ENCODE measurements at regions not wholly inside any gene's neighbourhood (a gene's known extent, or its start where the extent isn't known, plus 50 kb on each side); places are given as distances from the start of the nearest gene placed in this dataset.

DNA sequence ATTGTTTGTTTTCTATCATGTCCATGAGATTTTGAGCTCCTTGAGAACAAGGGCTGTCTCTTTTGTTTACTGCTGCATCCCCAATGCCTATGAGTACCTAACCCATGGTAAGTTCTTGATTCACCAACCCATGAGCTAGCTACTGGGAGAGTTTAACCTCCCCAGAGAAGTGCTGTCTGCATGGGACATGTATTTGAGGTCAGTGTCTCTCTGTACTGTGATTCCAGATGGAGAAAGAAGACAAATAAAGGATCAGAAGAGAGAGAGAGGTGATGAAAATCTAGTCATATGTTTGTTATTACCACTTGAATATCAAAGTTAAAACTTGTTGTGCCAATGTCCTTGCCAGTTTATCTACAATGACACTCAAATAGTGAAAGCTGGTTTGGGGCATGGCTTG, 421.8 kb downstream of the BCAT1 start:
- H3K36me3 ChIP-seq (ENCODE audit: insufficient read depth, low read length) = no peaks in the 10 kb centered on the region
- no peaks in the 10 kb centered on the region for H3K4me1 ChIP-seq (ENCODE audit: insufficient read depth, low read length, severe bottlenecking)
- H3K27ac ChIP-seq (ENCODE audit: low read depth, low read length, poor library complexity, severe bottlenecking) = no peak overlapping the region
- no peak for TF ChIP-seq EZH2 (IDR thresholded peaks at IDR 0.05; ENCODE audit: borderline replicate concordance, low read length)
- TF ChIP-seq, protein P1, sequence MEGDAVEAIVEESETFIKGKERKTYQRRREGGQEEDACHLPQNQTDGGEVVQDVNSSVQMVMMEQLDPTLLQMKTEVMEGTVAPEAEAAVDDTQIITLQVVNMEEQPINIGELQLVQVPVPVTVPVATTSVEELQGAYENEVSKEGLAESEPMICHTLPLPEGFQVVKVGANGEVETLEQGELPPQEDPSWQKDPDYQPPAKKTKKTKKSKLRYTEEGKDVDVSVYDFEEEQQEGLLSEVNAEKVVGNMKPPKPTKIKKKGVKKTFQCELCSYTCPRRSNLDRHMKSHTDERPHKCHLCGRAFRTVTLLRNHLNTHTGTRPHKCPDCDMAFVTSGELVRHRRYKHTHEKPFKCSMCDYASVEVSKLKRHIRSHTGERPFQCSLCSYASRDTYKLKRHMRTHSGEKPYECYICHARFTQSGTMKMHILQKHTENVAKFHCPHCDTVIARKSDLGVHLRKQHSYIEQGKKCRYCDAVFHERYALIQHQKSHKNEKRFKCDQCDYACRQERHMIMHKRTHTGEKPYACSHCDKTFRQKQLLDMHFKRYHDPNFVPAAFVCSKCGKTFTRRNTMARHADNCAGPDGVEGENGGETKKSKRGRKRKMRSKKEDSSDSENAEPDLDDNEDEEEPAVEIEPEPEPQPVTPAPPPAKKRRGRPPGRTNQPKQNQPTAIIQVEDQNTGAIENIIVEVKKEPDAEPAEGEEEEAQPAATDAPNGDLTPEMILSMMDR (IDR thresholded peaks at IDR 0.05; ENCODE audit: low read length) = no peak
- H3K9me2 ChIP-seq (ENCODE audit: low read depth, low read length) = no peaks in the 10 kb centered on the region
- H3K27me3 ChIP-seq (ENCODE audit: insufficient read depth, low read length) = no peaks in the 10 kb centered on the region
- H3K9ac ChIP-seq (ENCODE audit: low read length) = no peak overlapping the region
- H3F3A ChIP-seq (ENCODE audit: insufficient read depth, low read length) = no peaks in the 10 kb centered on the region
- H3K4me2 ChIP-seq (ENCODE audit: low read length) = no peak overlapping the region
- H2AFZ ChIP-seq (ENCODE audit: low read length) = no peak overlapping the region
- H3K79me2 ChIP-seq (ENCODE audit: insufficient read depth, low read length) = no peaks in the 10 kb centered on the region
- no peaks in the 10 kb centered on the region for H3K9me3 ChIP-seq (ENCODE audit: low read length)
- H4K20me1 ChIP-seq (ENCODE audit: insufficient read depth, low read length) = no peaks in the 10 kb centered on the region
- no peak overlapping the region for H3K4me3 ChIP-seq (ENCODE audit: low read depth, low read length, poor library complexity, severe bottlenecking)

DNA sequence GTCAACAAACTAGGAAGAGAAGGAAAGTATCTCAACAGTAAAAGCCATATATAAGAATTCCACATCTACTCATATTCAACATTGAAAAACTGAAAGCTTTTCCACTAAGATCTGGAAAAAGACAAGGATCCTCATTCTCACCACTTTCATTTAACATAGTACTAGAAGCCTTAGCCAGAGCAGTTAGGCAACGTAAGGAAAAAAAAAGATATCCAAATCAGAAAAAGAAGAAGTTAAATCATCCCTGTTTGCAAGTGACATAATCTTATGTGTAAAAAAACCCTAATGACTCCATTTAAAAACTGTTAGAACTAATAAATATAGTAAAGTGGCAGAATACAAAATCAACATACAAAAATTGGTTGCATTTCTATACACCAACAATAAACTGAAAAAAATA, 426.2 kb downstream of the BCAT1 start:
- no peak overlapping the region for H3K27ac ChIP-seq (ENCODE audit: low read depth, low read length, poor library complexity, severe bottlenecking)
- TF ChIP-seq EZH2 (IDR thresholded peaks at IDR 0.05; ENCODE audit: borderline replicate concordance, low read length) = no peak
- TF ChIP-seq, protein P1 (IDR thresholded peaks at IDR 0.05; ENCODE audit: low read length) = no peak
- H3K4me1 ChIP-seq (ENCODE audit: insufficient read depth, low read length, severe bottlenecking) = no peaks in the 10 kb centered on the region
- no peaks in the 10 kb centered on the region for H3K27me3 ChIP-seq (ENCODE audit: insufficient read depth, low read length)
- no peak overlapping the region for H3K4me2 ChIP-seq (ENCODE audit: low read length)
- no peaks in the 10 kb centered on the region for H3K9me3 ChIP-seq (ENCODE audit: low read length)
- H3K36me3 ChIP-seq (ENCODE audit: insufficient read depth, low read length) = no peaks in the 10 kb centered on the region
- no peaks in the 10 kb centered on the region for H4K20me1 ChIP-seq (ENCODE audit: insufficient read depth, low read length)
- H3K4me3 ChIP-seq (ENCODE audit: low read depth, low read length, poor library complexity, severe bottlenecking) = no peak overlapping the region
- H3F3A ChIP-seq (ENCODE audit: insufficient read depth, low read length) = no peaks in the 10 kb centered on the region
- no peaks in the 10 kb centered on the region for H3K9me2 ChIP-seq (ENCODE audit: low read depth, low read length)
- no peak overlapping the region for H3K9ac ChIP-seq (ENCODE audit: low read length)
- H2AFZ ChIP-seq (ENCODE audit: low read length) = no peak overlapping the region
- H3K79me2 ChIP-seq (ENCODE audit: insufficient read depth, low read length) = no peaks in the 10 kb centered on the region

DNA sequence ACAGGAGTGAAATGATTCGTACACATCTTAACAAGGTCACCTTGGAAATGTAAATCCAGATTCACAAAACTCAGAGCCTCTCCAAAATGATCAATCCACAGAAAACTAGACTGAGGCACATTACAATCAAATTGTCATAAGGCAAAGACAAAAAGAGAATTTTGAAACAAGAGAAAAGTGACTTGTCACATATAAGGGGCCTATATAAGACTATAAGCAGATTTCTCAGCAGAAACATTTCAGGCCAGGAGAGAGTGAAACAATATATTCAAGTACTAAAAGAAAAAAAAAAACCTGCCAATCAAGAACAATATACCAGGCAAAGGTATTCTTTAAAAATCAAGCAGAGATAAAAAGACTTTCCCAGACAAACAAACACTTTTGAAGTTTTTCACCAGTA, 429.1 kb downstream of the BCAT1 start:
- no peaks in the 10 kb centered on the region for H3K4me1 ChIP-seq (ENCODE audit: insufficient read depth, low read length, severe bottlenecking)
- no peaks in the 10 kb centered on the region for H3K36me3 ChIP-seq (ENCODE audit: insufficient read depth, low read length)
- H3K4me3 ChIP-seq (ENCODE audit: low read depth, low read length, poor library complexity, severe bottlenecking) = no peak overlapping the region
- H4K20me1 ChIP-seq (ENCODE audit: insufficient read depth, low read length) = no peaks in the 10 kb centered on the region
- no peaks in the 10 kb centered on the region for H3F3A ChIP-seq (ENCODE audit: insufficient read depth, low read length)
- no peaks in the 10 kb centered on the region for H3K27me3 ChIP-seq (ENCODE audit: insufficient read depth, low read length)
- no peaks in the 10 kb centered on the region for H3K79me2 ChIP-seq (ENCODE audit: insufficient read depth, low read length)
- H3K4me2 ChIP-seq (ENCODE audit: low read length) = no peak overlapping the region
- TF ChIP-seq, protein P1 (IDR thresholded peaks at IDR 0.05; ENCODE audit: low read length) = no peak
- no peak for TF ChIP-seq EZH2 (IDR thresholded peaks at IDR 0.05; ENCODE audit: borderline replicate concordance, low read length)
- no peak overlapping the region for H3K9ac ChIP-seq (ENCODE audit: low read length)
- H3K9me3 ChIP-seq (ENCODE audit: low read length) = no peaks in the 10 kb centered on the region
- H3K9me2 ChIP-seq (ENCODE audit: low read depth, low read length) = no peaks in the 10 kb centered on the region
- H2AFZ ChIP-seq (ENCODE audit: low read length) = no peak overlapping the region
- H3K27ac ChIP-seq (ENCODE audit: low read depth, low read length, poor library complexity, severe bottlenecking) = no peak overlapping the region
